AG04450 (cell line): ENCODE measurements at regions not wholly inside any gene's neighbourhood (a gene's known extent, or its start where the extent isn't known, plus 50 kb on each side); places are given as distances from the start of the nearest gene placed in this dataset.

Source experiments
- CTCF ChIA-PET: fragments of 300-600, 350-600 bp; formaldehyde crosslinking; extraction: SDS; loops from one replicate; lab custom pipeline; 2022; ENCODE audit warnings: antibody characterized with exemption, inconsistent platforms; lab: Charles Lee
- POLR2A ChIA-PET: fragments of 350-600 bp; formaldehyde crosslinking; extraction: SDS; loops from one replicate; lab custom pipeline; 2021; ENCODE audit warnings: antibody characterized with exemption, inconsistent platforms; lab: Yijun Ruan, JAX
- DNase-seq: peaks from one replicate; pipeline ENCODE4 v3.0.0-alpha.2; 2011; ENCODE audit warnings: low read depth, low spot score
- H3K27ac ChIP-seq: one replicate; pipeline ENCODE4 v1.5.1; 2012; ENCODE audit warnings: low read depth, low read length, control low read depth
- H3K27me3 ChIP-seq: one replicate; pipeline ENCODE4 v1.6.0; 2012; ENCODE audit warnings: low read length; ENCODE audit not compliant: control insufficient read depth, insufficient read depth
- H3K4me3 ChIP-seq: 2 replicates; pipeline ENCODE4 v1.5.1; 2011; ENCODE audit warnings: mild to moderate bottlenecking, low read depth, low read length, control low read depth
- H3K9me3 ChIP-seq: 2 replicates; pipeline ENCODE4 v1.5.1; 2012; ENCODE audit warnings: low read length; ENCODE audit not compliant: control insufficient read depth, insufficient read depth
- CTCF ChIP-seq: IDR thresholded peaks from 2 replicates; pipeline ENCODE4 v1.5.1; 2011; ENCODE audit warnings: low read depth, low read length, control low read depth, inconsistent platforms

DNA sequence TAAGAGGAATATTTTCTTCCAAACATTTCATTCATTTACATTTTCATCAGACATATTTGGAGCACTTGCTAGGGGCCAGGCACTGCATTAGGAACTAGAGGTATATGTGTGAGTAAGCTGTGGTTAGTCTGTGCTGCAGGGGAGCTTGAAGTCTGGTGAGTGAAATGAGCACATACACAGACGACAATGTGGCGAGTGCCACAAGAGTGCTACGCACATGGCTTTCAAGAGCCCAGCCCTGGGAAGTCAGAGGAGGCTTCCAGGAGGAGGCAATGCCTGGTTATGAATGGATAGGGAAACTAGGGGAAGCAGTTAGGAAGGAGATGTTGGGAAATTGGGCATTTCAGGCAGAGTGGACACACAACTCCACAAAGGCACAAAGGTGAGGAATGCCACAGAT, 171.8 kb downstream of the IER5 start:
- POLR2A ChIA-PET: no interaction called here
- H3K4me3 ChIP-seq: no peak overlapping the region

DNA sequence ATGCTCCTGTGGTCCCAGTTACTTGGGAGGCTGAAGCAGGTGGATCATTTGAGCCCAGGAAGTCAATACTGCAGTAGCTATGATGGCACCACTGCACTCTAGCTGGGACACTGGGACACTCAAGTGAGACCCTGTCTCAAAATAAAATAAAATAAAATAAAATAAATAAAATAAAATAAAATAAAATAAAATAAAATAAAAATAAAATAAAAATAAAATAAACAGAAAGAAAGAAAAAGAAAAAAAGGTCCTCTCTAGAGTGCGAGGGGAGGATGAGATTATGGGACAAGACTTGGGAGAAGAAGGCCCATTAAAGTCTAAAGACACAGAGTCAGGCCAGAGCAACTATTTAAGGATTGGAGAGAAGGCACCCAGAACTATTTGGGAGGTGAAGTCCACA, 172.5 kb downstream of the IER5 start:
- DNase-seq: no peak
- no peaks in the 10 kb centered on the region for H3K9me3 ChIP-seq
- H3K27me3 ChIP-seq: peaks cover 5% of the 10 kb centered on the region
- no peak overlapping the region for H3K27ac ChIP-seq
- no peak for TF ChIP-seq CTCF
- H3K4me3 ChIP-seq: no peak overlapping the region
- ChIA-PET POLR2A (no interaction called here), CTCF (no interaction called here)

More for the DNA sequence above, 171.8 kb downstream of the IER5 start:
- CTCF ChIA-PET: no interaction called here
- Histone ChIP-seq H3K9me3 (no peaks in the 10 kb centered on the region), H3K27ac (no peak overlapping the region), H3K27me3 (peaks cover 5% of the 10 kb centered on the region)
- no peak for TF ChIP-seq CTCF
- DNase-seq: no peak

DNA sequence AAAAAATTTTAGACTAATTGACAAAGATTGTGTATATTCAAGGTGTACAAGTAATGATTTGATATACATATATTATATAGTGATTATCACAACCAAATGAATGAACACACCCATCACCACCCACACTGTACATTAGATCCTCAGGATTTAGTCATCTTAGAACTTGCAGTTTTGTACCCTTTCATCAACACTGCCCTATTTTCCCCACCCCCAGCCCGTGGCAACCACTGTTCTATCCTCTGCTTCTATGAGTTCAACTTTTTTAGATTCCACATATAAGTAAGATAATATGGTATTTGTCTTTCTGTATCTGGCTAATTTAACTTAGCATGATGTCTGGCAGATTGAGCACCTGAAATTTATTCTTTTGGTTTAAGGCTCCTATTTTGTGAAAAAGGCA, 173.6 kb downstream of the IER5 start:
- no peak overlapping the region for H3K4me3 ChIP-seq
- ChIA-PET CTCF (no interaction called here), POLR2A (no interaction called here)
- H3K27me3 ChIP-seq: peaks cover 5% of the 10 kb centered on the region
- no peak for DNase-seq
- no peak overlapping the region for H3K27ac ChIP-seq
- H3K9me3 ChIP-seq: no peaks in the 10 kb centered on the region
- no peak for TF ChIP-seq CTCF

GRCh38 chr1:181263444-181263843, 174.9 kb downstream of the IER5 start:
- no peak for DNase-seq
- no peaks in the 10 kb centered on the region for H3K9me3 ChIP-seq
- CTCF ChIA-PET: no interaction called here
- POLR2A ChIA-PET: no interaction called here
- no peak overlapping the region for H3K4me3 ChIP-seq
- peaks cover 4% of the 10 kb centered on the region for H3K27me3 ChIP-seq
- no peak overlapping the region for H3K27ac ChIP-seq
- TF ChIP-seq CTCF: no peak

DNA sequence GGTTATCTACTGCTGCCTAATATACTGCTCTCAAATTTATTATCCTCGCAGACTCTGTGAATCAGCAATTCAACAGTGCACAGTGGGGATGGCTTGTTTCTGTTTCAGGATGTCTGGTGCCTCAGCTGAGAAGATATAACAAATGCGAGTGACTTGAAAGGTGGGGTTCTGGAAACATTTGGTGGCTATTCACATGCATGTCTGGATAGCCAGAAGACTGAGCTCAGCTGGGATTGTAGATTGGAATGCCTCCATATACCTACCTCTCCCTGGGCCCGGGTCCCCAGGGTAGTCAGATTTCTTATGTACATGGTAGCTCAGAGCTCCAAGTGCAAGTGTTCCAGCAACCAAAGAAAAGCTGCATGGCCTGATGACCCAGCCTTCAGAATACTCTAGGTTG, 176.3 kb downstream of the IER5 start:
- Histone ChIP-seq H3K4me3 (no peak overlapping the region), H3K9me3 (no peaks in the 10 kb centered on the region), H3K27ac (no peak overlapping the region), H3K27me3 (peaks cover 3% of the 10 kb centered on the region)
- no peak for TF ChIP-seq CTCF
- DNase-seq: no peak
- CTCF ChIA-PET: no interaction called here
- POLR2A ChIA-PET: no interaction called here
